ENCODE measurements at regions not wholly inside any gene's neighbourhood (a gene's known extent, or its start where the extent isn't known, plus 50 kb on each side); places are given as distances from the start of the nearest gene placed in this dataset.
A peak's percentile ranks its signal among the peaks of the same experiment; 100 is the strongest.

DNA sequence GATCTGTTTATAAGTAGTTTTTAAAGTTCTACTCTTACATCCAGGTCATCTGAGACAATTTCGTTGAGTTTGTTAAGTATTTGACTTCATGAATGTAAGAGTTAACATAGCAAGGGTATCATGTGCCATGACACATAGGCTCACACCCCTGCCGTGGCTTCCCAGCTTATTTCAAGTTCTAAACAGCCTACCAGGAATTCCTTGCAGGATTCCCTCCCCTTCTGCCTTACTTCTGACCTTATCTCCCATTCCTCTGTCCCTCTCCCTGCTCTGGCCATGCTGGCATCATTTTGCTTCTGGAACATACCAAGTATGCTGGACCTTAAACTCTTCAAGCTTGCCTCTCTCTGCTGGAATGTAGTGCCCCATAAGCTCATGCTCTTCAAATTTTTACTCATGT lies 369.9 kb upstream of the PCDH7 start:
- FAIRE-seq: no peak

DNA sequence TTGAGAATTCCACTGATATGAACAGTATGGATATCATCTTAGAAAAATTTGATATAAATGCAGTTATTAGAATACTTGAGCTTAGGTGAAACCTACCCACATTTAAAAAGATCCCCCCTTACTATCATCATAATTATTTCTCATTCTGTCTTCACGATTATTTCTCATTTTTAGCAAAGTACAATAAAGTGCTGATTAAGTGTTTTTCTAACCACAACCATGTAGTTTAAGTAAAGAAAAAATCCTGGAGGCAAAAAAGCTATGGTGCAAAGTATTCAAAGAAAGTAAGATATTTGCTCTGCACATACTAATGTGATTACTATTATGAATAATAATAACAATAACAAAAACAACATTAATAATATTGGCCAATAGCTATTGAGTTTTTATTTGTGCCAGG lies 365.6 kb upstream of the PCDH7 start:
- no peak for FAIRE-seq

DNA sequence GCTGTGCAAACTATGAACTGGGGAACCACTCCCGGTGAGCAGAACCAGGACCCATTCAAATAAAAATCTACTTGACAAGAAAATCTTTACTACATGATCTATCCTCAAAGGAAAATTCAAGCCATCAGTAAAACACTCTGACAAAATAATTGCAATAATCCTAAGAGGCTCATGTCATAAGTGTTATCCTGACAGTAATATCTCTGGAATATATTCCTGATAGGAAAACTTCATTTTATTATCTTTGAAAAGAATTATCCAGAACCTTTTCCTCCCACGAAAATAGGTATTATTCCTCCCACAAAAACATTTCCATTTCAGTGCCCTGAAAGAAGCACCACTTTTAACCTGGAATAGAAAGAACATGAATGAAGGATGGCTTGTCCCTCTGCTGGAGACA lies 357.7 kb upstream of the PCDH7 start:
- FAIRE-seq: no peak

DNA sequence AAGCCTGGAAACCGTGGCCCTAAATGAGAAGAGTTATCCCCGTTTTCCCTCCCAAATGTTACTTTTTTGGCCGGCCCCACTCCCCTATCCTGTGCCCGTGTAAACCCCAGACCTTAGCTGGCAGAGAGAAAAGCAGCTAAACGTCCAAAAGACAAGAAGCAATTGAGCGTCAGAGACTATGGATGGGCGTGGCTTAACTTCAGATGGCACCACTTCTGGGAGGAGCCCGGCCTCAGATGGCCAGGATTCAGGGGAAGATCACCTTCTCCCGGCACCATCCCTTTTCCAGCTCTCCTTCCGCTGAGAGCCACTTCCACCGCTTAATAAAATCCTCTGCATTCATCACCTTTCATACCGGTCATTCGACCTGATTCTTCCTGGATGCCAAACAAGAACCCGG lies 350.1 kb upstream of the PCDH7 start:
- FAIRE-seq: no peak

DNA sequence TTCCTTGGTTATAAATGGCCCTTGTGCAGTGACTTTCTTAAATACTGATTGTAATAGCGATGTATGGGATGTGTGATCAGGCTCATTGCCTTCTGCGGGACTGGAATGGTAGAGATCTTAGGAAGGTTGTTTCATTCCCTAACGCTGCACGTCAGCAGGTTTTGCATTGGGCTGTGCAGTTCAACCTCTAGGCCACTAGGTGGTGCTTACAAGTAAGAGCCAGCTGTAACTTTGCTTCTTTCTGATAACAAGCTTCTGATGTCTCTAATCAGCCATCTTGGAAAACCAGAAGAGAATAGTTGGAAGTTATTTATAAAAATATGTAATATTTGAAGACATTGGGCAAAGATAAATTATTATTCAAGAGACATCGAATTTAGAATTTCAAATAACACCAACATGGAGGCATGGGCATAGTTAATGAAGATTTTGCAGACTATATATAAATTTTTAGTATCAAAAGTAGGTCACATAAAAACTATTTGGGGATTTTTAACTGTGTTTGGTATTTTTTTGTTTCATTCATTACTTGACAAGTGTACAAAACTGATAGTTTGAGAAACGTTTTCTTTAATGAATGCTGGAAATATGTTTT lies 339.7 kb upstream of the PCDH7 start:
- peak; percentile 18 for FAIRE-seq

DNA sequence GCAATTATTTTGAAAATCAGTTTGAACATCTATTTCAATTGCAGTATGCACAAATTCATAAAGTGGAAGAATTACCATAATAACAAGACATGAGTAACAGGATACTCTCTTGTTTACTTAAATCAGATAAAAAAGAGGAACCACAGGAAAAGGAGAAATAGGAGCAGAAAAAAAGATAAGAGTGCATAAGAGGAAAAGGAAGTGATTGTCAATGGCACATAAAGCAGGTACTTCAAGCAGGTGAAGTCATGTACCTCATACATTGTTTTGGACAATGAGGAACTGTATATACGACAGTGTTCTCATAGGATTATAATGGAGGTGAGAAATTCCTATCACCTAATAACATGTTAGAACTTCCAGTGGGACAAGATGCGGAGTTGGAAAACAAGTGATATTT lies 334.5 kb upstream of the PCDH7 start:
- FAIRE-seq: no peak

DNA sequence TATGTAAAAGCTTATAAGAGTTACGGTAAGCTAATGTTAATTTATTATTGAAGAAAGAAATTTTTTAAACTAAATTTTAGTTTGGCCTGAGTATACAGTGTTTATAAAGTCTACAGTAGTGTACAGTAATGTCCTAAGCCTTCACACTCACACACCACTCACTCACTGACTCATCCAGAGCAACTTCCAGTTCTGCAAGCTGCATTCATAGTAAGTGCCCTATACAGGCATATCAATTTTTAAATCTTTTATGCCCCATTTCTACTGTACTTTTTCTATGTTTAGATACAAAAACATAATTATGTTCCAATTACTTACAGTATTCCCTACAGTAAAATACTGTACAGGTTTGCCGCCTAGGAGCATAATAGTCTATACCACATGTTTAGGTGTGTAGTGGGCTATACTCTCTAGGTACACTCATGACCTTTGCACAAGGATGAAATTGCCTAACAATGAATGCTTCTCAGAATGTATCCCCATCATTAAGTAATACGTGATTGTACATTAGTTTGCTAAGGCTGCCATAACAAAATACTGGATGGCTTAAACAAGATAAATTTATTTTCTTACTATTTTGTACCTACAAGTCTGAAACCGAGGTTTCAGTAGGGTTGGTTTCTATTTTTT lies 333.8 kb upstream of the PCDH7 start:
- FAIRE-seq: no peak

DNA sequence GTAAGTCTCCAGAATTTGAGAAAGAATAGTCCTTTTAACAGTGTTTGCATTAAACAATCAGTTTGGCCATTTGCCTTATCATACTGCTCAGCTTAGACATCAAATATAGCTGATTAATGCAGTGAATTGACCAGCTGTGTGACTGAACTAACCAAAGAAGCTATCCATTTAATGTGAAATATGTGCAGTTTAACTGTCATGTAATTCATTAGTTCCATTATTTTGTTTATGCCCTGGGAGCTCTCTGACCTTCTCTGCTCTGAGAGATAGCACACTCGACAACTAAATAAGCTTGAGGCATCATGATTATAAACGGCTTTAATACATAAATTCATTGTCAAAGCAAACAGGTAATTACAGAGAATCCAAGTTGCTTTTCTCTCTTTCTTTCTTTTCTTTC lies 324.3 kb upstream of the PCDH7 start:
- no peak for FAIRE-seq

DNA sequence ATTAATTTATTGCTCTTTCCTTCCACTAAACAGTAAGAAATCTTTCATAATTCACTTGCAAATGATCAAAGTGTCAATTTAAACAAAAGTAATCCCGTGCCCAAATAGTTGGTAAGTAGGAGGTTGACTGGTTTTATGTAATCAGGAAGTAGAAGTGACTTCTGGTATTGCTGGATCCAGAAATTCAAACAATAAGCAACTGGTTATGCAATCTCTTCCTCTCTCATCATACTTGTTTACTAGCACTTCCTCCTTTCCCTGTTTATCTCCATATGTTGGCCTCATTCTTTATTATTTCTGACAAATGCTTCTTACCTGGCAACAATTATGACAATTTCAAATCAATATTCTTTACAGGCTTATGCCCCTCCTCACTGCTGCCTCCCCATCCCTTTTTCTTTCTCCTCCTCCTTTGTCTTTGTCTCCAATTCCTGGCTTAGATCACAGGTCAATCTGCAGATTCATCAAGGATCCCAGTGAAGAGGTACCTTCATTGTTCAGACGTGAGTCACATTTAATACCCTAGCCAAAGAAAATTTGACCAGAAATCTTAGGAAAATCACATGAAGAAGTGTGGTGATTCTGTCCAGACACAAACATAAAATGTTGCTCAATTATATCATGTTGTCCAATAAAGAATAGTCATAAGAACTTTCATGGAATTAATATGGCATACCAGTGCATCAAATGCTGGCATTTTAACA lies 323.2 kb upstream of the PCDH7 start:
- FAIRE-seq: no peak

DNA sequence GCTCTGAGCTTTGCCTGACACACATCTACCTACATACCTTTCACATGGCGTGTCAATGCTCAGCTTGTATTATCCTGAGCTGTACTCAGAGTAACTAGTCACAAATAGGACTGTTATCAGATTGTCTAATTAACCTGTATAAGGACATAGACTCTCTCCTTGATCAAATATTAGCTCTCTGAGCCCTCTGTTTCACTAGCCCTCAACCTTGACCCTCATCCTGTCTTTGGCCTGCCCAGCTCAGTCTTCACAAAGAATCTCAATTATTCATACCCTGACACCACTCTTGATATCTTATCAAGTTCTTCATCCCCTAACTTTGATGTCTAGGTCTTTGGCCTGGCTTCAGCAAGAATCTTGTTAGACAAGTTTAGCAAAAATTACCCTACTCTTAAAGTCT lies 320.7 kb upstream of the PCDH7 start:
- FAIRE-seq: no peak

DNA sequence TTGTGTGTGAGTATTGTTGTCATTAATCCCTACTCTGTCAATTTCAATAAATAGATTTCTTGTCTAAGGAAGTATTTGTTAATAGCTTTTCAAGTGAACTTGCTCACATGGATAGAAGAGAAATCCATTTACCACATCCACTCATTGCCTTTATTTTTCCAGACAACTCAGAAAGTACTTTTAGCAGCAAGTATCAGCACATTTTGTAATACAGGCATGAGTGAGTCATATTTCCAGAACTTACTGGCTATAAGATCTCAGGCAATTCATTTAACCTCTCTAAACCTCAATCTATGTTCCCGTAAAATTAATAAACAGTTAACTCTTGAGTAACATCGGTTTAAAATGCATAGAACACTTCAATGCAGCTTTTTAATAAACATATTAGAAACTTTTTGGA lies 317.9 kb upstream of the PCDH7 start:
- no peak for FAIRE-seq

DNA sequence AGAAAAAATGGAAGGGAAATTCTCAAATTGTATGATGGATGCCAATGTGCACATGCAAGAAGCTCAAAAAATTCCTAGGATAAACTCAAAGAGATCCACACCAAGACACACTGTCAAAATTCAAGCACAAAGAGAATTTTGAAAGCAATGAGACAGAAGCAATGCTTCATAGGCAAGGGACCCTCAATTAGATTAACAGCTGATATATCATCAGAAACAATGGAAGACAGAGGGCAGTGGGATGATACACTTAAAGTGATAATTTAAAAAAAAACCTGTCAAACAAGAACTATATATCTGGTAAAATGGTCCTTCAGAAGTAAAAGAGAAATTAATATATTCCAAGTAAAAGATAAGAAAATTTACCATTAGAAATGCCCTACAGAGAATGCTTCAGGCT lies 306.3 kb upstream of the PCDH7 start:
- no peak for FAIRE-seq

DNA sequence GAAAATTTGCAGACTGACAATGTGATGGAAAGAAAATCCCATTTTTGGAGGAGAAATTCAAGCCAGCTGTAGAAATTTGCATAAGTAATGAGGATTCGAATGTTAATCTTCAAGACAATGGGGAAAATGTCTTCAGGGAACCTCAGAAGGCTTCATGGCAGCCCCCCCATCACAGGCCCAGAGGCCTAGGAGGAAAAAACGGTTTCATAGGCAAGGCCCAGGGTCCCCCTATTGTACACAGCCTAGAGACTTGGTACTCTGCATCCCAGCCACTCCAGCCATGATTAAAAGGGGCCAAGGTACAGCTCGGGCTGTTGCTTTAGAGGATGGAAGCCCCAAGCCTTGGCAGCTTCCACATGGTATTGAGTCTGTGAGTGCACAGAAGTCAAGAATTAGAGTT lies 303.6 kb upstream of the PCDH7 start:
- FAIRE-seq: no peak

DNA sequence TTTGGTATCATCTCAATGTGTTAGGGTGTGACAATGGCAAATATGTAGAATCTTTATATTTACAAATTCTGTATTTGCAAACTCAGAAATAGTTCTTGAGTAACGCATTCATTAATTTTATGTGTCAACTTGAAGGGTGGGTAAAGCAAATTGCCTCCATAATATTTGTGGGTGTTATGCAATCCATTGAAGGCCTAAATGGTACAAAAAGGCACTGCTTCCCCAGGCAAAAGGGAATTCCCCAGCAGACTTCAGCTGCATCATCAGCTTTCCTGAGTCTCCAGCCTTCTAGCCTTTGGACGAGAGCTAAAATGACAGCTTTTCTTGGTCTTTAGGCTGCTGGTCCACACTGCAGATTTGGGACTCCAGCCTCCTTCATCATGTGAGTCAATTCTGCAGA lies 292.2 kb upstream of the PCDH7 start:
- no peak for FAIRE-seq

DNA sequence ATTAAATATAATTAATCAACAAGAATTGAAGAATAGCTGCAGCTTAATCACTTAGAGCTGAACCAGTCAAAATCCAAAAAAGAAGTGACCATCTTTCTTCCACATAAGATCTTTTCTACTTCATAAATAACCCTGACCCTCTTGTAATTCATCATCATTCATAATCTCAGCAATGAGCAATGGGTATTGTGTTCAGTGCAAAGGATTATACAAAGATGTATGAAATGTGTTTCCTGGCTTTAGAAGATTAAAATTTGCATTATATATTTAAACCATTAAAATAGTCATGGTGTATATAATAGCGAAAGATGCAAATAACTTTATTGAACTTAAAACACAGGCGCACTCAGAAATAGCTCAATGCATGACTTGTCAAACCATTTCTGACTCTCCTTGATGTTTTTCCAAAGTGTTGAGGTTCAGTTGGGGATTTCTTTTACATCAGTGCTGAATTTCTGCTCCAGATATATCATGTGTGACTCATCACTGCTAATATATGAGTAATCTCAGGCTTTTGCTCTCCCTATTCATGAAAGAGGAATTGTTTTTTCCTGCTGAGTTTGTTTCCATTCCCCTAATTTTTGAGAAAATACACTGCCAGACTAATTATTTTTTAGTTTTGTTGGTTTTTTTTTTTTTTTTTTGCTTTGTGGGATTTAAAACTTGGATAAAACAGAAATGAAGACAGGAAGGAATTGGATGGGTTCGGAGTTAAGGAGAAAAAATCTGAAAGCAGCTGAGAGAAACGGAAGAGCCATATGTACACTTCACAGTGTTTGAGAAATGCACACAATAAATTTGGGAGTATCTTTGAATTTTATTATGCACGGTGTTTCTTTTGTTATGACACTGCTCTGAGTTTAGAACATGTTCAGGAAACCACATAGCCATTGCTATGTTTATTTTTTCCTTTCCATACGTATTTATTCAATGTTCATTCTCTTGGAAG lies 290.1 kb upstream of the PCDH7 start:
- no peak for FAIRE-seq

DNA sequence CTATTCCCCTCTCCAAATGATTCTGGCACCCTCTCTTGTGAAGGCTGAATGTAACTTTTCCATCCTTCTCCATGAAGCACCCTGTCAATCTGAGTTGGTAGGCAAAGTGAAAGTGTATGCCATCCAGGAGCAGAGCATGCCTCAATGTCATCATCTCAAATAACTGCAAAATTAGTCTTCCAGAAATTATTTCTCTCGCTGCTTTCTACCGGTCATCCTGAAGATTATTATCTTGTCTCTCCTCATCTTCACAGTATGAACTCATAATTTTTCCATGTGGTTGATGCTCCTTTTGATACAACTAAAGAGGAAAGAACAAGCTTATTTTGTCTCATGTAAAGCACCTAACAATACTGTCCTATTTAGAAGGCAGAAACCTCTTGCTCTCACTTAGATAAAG lies 285.5 kb upstream of the PCDH7 start:
- FAIRE-seq: no peak

DNA sequence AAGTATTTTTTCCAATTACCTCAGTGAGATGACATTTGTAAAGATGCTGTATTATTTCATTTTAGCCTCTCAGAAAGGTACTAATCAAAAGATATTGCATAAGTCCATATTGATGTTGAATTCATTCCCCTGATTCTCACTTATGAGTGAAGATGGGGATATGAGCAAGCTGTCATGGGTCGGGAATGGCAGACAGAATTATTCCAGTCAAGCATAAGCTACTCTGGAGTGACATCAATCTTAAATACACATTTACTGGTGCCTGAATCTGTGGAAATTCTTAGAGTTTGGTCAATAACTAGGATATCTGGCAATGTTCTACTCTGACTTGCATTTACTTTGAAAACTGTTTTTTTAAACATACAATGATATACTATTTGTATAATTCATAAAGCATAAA lies 283.8 kb upstream of the PCDH7 start:
- FAIRE-seq: no peak

DNA sequence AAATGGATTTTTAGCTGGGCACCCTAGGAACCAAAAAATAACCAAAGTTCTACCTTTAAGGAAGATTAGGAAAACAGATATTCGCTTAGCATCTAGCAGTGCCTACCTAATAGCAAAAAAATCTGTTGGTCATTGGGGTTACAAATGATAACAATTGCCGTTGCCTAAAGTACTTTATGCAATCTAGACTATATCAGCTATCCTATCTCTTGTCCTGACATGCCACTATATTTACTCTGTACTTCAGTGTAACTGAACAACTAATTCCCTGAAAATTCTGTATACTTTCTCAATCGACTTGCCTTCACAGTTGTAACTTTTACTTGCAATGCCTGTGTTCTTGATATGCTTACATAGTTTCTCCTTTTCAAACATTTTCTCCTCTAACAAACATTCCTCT lies 282.9 kb upstream of the PCDH7 start:
- no peak for FAIRE-seq

DNA sequence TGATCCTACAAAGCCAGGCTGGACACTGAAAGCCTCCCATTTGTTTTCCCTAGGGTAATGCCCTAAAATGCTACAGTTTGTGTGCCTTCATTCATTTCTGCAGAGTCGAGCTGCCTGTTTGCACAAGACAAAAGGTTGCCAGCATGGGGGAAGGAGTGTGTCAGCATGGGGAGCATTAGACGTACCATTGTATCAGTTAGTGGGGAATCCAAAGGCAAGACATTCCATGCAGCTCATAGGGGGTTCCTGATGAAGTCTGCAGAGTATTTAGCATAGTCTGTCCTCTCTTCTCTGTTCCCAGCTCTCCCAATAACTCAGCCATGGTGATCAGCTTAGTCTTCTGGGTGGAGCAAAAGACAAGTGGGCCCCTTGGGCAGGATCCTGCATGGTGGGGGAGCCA lies 276.9 kb upstream of the PCDH7 start:
- no peak for FAIRE-seq

DNA sequence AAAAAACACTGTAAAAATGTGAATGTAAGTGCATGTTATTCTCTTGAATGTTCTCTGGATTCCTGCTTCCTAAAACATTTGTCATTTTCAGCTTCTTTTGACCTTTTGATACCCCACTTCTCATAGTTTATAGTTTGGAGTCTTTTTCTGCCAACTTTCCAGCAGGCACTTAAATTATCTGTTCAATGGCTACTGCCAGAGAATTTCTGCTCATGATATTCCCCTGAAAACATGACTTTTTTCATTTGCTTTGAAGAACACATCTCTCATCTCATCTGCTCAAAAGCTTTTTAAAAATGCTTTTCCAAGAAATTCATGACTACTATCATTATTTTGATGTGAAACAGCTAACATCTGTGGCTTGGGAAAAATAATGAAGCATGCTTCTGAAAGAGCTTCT lies 269.7 kb upstream of the PCDH7 start:
- no peak for FAIRE-seq

DNA sequence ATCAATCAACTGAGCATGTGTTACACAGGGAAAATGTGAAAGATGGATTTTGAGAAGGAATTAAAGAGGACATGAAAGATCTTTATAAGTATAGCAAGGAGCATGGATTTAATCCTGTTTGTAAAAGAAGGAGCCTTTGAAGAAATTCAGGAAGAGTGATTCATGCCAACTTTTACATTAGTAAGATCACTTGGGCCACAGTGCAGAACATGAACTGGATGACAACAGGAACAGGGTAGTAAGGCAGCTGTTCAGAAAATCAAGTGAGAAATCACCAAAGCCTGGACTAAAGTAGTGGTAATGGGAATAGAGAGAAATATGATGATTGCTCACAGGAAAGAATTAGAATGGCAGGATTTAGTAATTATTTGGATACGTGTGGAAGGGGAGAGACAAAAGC lies 265.7 kb upstream of the PCDH7 start:
- no peak for FAIRE-seq

DNA sequence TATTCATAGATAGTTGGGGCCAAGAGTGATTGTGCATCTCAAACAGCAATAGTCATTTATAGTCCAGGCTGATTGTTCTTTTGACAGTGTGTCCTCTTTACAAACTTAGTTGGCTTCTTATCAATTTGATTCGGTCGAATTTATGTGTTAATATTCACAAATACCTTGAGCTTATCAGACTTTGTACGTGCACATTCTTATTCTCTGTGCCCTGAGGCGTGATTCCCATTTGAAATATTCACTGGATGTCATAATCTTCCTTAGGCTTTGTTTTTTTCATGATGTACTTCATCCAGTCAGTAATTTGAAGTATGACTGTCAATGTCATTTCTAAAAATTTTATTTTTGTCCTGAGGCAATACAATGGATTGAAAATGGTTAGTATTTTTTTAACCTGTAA lies 263.5 kb upstream of the PCDH7 start:
- no peak for FAIRE-seq

DNA sequence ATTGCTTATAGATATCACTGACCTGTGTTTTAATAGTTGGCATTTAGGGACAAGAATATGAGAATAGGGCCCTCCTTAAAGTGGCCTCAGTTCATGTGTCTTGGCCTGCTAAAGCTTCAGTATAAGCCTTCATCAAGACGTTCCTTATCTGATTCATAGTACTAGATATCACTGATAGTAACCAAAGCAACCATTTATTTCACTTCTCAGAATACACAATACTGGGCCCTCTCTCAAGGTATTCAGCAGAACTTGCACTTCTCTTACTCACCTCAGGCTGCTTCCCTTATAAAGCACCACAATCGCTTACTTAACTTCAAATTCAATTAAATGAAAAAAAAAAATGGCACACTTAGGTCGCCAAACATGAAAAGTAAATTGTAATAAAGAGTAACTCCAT lies 259.4 kb upstream of the PCDH7 start:
- no peak for FAIRE-seq

DNA sequence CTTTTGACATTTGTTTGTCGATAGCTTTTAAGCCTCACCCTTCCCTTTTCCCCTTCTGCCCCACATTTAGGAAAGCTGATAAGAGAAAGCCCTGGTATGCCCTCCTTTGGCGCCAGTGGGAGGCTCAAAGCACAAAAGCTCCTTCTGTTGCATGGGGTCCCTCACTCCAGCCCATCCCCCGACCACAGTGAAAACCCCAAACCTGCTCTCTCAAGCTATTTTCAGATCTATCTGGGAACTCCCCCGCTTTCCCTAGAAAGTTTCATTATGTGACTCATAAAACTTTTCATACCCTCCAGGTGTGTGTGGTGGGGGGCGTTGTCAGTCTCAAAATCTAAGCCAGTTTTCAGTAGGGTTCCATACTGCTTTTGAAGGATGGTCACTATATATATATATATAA lies 259.0 kb upstream of the PCDH7 start:
- FAIRE-seq: no peak
